ENCODE measurements at regions not wholly inside any gene's neighbourhood (a gene's known extent, or its start where the extent isn't known, plus 50 kb on each side); places are given as distances from the start of the nearest gene placed in this dataset.
"Not testable (repeated sequence)": the region's sequence is repeated elsewhere in the genome, so short reads cannot be mapped to it uniquely, and the experiment has no call there.

- DNase-seq, result no peak
Measured at GRCh38 chr2:238502088-238502810, 75.5 kb downstream of the ASB1 start.

DNA sequence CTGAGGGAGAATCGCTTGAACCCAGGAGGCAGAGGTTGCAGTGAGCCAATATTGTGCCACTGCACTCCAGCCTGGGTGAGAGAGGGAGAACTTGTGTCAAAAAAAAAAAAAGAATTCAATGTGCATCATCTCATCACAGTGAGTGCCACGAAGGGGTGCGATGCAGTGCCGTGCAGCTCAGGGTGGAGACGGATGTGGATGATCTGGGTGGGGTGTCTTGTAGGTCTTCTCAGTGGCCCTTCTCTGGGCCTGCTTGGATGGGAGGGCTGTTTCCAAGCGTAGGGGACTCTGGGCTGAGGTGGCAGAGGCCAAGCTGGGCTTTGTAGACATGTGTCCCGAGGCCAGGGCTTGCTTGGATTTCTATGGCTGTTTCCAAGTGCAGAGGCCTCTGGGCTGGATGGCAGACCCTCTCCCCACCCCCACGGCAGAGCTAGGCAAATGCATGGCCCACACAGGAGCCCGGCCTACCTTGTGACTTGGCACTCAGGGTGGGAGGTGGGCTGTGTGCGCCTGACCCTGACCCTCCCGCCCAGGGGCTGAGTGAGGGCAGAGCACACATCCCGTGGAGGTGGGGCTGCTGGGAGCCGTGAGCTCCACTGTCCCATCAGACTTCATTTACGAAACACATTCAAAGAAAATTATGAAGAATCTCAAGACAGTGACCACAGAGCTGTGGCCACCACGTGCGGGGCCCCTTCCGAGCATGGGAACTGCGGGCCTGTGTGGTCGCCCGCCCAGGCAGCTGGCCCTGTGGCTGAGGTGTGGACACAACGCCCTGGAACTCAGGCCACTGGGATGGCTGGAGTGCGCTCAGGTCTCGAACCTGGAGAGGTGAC is 76.4 kb downstream of the ASB1 start:
- no peak for DNase-seq

- no peak for DNase-seq
Measured at GRCh38 chr2:238504181-238504931, 77.6 kb downstream of the ASB1 start.

DNA sequence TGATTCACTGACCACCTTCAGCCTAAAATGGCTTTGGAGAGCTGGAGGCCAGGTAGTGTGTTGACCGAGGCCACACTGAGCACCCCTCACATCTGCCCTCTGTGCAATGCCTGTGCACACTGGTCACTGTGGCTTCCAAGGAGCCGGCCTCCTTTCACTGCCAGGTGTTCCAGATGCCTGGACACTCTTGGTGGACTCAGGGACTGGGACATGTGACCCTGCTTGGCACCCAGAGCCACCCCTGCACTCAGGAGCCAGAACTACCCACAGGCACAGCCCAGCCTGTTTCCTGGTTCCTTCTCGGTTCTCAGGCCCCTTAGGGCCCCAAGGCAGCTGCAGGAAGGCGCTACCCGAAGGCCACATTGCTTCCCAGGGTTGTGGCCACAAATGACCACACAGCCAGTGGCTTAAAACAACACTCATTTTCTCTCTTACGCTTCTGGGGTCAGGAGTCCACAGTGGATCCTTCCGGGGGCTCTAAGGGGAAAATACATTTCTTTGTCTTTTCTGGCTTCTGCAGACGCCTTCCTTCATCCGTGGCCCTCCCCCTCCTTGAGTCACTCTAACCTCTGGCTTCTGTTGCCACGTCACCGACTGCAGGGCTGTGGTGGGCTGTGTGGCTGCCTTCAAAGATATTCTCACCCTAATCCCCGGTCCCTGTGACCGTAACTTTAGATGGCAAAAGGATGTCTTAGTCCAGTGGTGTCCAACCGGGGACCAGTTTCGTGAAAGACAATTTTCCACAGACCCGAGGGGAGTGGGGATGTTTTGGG is 78.6 kb downstream of the ASB1 start:
- DNase-seq, result no peak

- no peak for DNase-seq
Measured at GRCh38 chr2:238505892-238506280, 79.2 kb downstream of the ASB1 start.

- DNase-seq, result no peak
Measured at GRCh38 chr2:238506371-238507068, 79.8 kb downstream of the ASB1 start.

GRCh38 chr2:238507836-238508235 is 81.1 kb downstream of the ASB1 start:
- no peak for DNase-seq

- DNase-seq, result no peak
Measured at GRCh38 chr2:238509151-238509835, 82.6 kb downstream of the ASB1 start.

- no peak for DNase-seq
Measured at GRCh38 chr2:238509903-238510302, 83.2 kb downstream of the ASB1 start.

GRCh38 chr2:238510911-238511613 is 84.3 kb downstream of the ASB1 start:
- no peak for DNase-seq

DNA sequence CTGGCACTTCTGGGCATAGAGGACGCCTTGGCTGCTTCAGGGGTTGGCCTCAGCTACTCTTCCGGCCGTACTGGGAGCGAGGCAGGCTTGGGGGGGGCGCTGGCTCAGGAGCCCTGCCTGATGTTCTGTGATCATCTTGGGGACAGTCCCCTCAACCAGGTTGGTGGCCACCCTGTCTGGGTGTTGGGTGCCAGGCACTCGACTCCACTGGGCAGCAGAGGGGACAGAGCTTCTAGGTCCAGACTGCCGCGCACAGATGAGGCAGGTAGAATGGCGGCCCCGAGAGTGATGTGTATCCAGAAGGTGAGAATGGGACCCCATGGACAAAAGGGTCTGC is 84.9 kb downstream of the ASB1 start:
- no peak for DNase-seq

DNA sequence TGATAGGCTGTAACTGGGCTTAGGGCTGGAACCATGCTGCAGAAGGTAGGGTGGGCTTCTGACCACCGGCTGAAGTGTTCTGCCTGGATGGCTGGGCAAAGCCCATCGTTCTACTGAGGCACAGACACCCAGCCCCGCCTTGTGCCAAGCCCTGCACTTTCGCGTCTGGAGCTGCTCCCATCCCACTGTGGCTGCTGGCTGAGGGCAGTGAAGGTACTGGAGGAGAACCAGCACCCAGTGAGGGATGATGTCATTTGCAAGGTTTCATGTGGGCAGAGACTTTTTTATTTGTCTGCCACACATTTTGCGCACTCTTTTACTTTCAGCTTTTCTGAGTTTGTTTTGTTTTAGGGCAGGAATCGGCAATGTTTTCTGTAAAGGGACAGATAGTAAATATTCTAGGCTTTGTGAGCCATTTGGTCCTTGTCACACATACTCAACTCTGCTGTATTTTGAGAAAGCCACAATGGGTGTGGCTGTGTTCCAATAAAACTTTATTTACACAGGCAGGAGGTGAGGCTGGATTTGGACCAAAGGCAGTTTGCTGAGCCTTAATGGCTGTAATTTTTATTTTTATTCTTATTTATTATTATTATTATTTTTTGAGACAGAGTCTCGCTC is 85.6 kb downstream of the ASB1 start:
- no peak for DNase-seq

DNA sequence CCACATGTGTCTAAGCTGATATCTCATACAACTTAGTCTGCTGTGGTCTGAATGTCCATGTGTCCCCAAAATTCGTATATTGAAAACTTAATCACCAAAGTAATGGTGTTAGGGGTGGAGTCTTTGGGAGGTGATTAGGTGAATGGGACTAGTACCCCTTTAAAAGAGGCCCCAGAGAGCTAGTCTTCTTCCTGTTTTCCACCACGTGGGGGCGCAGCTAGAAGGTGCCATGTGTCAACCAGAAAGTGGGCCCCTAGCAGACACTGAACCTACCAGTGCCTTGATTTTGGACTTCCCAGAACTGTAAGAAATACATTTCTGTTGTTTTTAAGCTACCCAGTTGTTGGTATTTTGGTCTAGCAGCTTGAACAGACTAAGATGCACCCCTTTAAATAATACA is 86.6 kb downstream of the ASB1 start:
- DNase-seq, result peak; percentile 13

DNA sequence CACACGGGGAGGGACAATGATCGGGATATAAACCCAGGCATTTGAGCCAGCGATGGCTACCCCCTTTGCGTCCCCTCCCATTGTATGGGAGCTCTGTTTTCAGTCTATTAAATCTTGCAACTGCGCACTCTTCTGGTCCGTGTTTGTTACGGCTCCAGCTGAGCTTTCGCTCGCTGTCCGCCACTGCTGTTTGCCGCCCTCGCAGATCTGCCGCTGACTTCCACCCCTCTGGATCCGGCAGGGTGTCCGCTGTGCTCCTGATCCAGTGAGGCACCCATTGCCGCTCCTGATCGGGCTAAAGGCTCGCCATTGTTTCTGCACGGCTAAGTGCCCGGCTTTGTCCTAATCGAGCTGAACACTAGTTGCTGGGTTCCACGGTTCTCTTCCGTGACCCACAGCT is 87.3 kb downstream of the ASB1 start:
- not testable (repeated sequence) for DNase-seq

- DNase-seq, result no peak
Measured at GRCh38 chr2:238515377-238515776, 88.7 kb downstream of the ASB1 start.

GRCh38 chr2:238517209-238517608 is 90.5 kb downstream of the ASB1 start:
- DNase-seq, result no peak

DNA sequence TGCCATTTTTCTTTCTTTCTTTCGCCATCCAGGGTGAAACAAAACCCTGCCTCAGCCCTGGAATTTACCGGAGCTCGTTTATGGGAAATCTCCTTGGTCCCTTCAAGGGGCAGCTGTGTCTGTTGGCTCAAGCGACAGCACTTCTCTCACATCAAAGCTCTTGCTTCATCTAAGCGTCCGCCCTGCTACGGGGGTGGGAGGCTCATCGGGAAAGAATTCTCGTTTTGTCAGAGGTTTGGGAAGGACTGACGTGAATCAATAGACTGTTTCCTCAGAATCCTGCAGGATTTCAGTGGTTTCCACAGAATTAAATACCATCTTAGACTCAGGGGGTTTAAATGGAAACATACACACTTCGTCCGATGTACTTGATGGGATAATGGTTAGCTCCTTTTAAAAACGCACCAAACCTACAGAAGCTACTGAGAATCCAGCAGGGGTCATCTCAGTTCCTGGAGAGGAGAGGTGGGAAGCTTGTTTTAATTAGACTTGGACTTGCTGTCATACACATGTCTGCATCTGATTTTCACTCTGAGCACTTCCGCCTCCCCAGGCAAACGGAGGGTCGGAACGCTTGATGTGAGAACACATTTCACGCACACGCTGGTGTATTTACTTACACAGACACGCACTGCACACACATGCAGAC is 91.6 kb downstream of the ASB1 start:
- DNase-seq, result no peak

GRCh38 chr2:238518821-238519186 is 92.1 kb downstream of the ASB1 start:
- no peak for DNase-seq

DNA sequence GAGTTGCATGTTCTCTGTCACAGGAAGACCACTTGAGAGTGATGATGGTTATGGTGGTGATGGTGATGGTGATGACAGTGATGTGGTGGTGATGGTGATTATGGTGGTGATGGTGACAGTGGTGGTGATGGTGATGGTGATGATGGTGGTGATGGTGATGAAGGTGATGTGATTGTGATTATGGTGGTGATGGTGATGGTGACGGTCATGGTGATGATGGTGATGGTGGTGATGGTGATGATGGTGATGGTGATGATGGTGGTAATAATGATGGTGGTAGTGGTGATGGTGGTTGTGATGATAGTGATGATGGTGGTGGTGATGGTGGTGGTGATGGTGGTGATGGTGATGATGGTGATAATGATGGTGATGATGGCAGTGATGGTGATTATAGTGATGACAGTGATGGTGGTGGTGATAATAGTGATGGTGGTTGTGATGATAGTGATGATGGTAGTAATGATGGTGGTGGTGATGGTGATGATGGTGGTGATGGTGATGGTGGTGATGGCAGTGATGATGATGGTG is 93.7 kb downstream of the ASB1 start:
- DNase-seq, result no peak

GRCh38 chr2:238521002-238521401 is 94.3 kb downstream of the ASB1 start:
- DNase-seq, result no peak
